Activated naive CD8-positive, alpha-beta T cell treated with anti-CD3 and anti-CD28 coated beads, Interleukin-2, amount 50 U/mL, for 24 hours (primary cell): ENCODE measurements at regions not wholly inside any gene's neighbourhood (a gene's known extent, or its start where the extent isn't known, plus 50 kb on each side); places are given as distances from the start of the nearest gene placed in this dataset.
A peak's percentile ranks its signal among the peaks of the same experiment; 100 is the strongest.

ENCODE experiments used
- ATAC-seq: fragments of 150-1000 bp; cut with Tn5 transposase; one replicate; pipeline ENCODE4 v1.10.0; 2021
- DNase-seq: peaks from one replicate; pipeline ENCODE4 v3.0.0; 2021
- H3K27ac Mint-ChIP-seq: one replicate; pipeline ENCODE4 v1.8.0; 2021; ENCODE audit warnings: mild to moderate bottlenecking, mixed read lengths
- H3K27me3 Mint-ChIP-seq: one replicate; pipeline ENCODE4 v1.8.0; 2021; ENCODE audit warnings: mixed read lengths
- H3K36me3 Mint-ChIP-seq: one replicate; pipeline ENCODE4 v1.8.0; 2021; ENCODE audit warnings: low read depth, mixed read lengths
- H3K4me1 Mint-ChIP-seq: one replicate; pipeline ENCODE4 v1.8.0; 2021; ENCODE audit warnings: mixed read lengths
- H3K4me3 Mint-ChIP-seq: one replicate; pipeline ENCODE4 v1.8.0; 2021; ENCODE audit warnings: mild to moderate bottlenecking, moderate library complexity, mixed read lengths
- H3K9me3 Mint-ChIP-seq: one replicate; pipeline ENCODE4 v1.8.0; 2021; ENCODE audit warnings: mixed read lengths

DNA sequence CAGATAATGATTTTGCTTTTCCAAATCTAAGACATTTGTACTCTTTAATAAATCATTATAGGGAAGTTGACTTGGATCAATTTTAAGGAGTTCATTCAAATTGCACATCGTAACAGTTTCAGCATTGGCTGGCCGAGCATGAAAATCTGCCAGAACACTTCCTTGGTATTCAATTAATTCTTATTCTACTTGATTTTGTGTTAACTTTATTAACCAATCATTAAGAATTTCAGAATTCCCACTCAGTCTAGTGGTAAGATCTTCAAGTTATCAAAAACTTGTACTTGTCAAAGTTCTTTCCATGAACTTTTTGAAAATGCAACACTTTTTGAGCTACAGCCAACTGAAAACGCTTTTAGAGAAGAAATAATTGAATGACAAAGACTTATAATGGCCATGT lies 565.8 kb downstream of the TLE1 start:
- no peak overlapping the region for H3K27ac Mint-ChIP-seq
- H3K9me3 Mint-ChIP-seq, result no peaks in the 10 kb centered on the region
- H3K4me3 Mint-ChIP-seq, result no peak overlapping the region
- H3K27me3 Mint-ChIP-seq, result no peaks in the 10 kb centered on the region
- H3K4me1 Mint-ChIP-seq, result peaks cover 7% of the 10 kb centered on the region
- DNase-seq, result no peak
- no peaks in the 10 kb centered on the region for H3K36me3 Mint-ChIP-seq
- ATAC-seq, result no peak

DNA sequence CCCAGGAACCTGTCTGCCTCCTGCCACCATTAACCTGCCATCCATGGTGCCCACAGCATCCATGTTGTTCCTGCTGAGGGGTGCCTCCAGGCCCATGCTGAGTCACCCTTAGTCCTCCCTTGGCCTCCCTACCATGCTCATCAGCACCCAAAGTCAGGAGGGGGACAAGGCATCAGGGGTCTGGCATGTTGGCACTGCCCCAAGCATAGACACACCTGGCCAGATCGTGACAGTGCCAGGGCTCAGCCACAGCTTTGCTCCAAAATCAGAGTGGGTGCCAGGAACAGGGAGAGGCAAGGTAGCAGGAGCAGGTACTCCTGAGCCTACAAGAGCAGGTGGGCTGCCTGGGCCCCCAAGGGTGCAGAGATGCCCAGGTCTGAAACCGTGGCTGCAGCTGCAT lies 566.6 kb downstream of the TLE1 start:
- H3K4me3 Mint-ChIP-seq, result no peak overlapping the region
- H3K4me1 Mint-ChIP-seq, result peaks cover 7% of the 10 kb centered on the region

DNA sequence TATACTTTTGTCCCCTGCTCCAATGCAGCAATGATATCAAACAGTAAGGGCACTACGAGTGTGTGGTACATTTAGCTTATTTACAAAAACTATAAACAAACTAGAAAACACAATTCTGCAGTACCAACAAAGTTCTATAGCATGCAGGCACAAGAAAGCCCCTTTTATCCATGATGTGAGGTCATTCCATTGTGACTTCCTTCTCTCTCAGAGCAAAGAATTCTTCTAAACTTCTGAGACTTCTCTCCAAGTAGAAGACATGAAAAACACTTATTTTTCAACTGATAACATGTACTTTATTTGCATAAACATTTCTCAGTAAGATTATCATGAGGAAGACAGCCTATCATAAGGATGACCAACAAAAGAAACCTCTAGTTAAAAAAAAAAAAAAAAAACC lies 569.8 kb downstream of the TLE1 start:
- ATAC-seq (no peak), DNase-seq (no peak)
- Mint-ChIP-seq H3K36me3 (no peaks in the 10 kb centered on the region), H3K9me3 (no peaks in the 10 kb centered on the region), H3K27me3 (peaks cover 3% of the 10 kb centered on the region), H3K4me3 (no peak overlapping the region), H3K27ac (no peak overlapping the region), H3K4me1 (no peaks in the 10 kb centered on the region)

More for the DNA sequence above, 566.6 kb downstream of the TLE1 start:
- Mint-ChIP-seq H3K36me3 (no peaks in the 10 kb centered on the region), H3K27ac (no peak overlapping the region), H3K9me3 (no peaks in the 10 kb centered on the region), H3K27me3 (peaks cover 1% of the 10 kb centered on the region)
- no peak for DNase-seq
- ATAC-seq, result no peak

DNA sequence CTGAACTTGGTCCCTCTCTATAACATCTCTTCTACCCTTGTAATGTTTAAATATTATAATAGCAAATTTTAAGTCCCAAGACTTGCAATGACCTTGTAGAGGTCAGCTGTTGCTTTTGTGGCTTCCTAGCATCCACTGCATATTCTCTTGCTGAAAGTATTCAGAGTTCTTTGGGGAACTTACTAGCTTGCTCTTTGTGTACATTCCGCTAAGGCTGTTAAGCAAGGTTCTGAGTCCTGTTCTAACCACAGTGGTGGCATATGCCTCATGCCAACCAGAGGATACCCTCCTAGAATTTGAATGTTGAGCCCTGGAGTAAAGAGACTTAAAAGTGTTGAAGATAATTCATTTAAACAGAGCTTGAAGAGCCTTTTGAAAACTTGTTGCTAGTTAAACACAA lies 570.9 kb downstream of the TLE1 start:
- ATAC-seq (no peak), DNase-seq (no peak)
- Mint-ChIP-seq H3K36me3 (no peaks in the 10 kb centered on the region), H3K27ac (no peak overlapping the region), H3K4me3 (no peak overlapping the region), H3K9me3 (no peaks in the 10 kb centered on the region), H3K4me1 (peaks cover 5% of the 10 kb centered on the region), H3K27me3 (peaks cover 3% of the 10 kb centered on the region)

DNA sequence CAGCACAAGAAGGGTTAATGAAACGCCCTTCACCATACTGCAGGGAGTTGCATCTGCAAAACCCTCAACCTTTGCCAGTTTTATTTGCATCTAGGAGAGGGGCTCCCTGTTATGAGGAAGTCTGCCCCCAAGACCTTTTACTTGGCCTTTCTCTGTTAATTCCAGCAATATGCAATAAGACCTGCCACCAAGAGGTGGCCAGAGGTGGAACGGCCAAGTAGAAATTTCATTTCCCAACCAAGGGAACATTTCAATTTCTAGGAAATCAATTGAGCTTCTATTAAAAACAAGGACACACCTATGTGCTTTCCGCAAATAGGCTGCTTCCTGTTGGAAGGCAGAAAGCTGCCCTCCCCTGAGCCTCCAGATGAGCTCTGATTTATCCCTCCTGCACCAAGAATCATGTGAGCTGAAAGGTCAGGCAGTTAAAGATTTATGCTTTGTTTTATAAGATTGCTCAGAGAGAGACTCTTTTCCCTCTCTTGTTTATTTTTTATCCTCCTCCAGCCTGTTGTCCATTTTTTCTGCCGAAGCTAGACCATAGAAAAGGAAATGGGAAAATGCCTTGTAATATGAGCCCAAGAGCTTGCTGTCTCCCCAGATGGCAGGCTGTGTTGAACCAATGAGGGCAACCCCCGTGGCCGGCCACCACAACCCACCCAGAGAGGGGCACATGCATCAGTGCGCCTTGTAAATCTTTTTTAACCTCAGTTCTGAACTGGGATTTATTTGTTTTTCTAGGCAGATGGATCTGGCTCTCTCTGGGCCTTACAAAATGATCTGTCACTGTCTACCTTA lies 572.8 kb downstream of the TLE1 start:
- H3K27ac Mint-ChIP-seq, result no peak overlapping the region
- no peak for ATAC-seq
- H3K9me3 Mint-ChIP-seq, result no peaks in the 10 kb centered on the region
- H3K27me3 Mint-ChIP-seq, result peaks cover 4% of the 10 kb centered on the region
- H3K4me1 Mint-ChIP-seq, result peaks cover 14% of the 10 kb centered on the region
- no peaks in the 10 kb centered on the region for H3K36me3 Mint-ChIP-seq
- no peak overlapping the region for H3K4me3 Mint-ChIP-seq
- DNase-seq, result no peak

DNA sequence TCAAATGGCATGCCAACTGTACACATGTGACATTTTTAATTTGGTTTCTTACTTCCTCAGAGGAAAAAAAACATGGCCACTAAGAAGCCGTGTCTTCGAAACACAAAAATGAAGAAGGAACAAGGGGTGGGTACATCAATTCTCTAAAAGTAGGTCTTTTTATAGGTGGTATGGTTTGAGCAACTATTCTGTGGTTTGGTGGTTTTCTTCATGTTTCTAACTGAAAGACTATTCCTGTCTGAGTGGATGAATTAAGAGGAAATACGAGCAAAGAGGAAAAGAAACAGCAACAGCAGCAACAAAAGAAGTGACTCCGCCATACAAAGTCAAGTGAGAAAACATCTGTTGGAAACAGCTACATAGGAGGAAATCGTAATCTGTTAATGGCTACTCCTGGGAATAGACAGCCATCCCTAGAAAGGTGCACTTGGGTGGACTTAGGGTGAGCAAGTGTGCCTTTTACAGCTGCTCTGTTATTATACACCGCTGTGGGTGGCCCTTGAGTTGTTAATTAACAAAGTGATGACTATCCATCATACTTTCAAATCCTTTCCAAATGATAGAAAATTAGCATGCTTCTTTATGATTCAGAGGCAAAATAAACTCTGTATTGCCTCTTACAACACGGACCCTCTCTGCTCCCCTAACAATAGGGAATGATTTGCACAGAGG lies 575.8 kb downstream of the TLE1 start:
- H3K9me3 Mint-ChIP-seq, result no peaks in the 10 kb centered on the region
- ATAC-seq, result no peak
- H3K27ac Mint-ChIP-seq, result no peak overlapping the region
- H3K4me3 Mint-ChIP-seq, result peak overlapping the region; percentile 48
- no peak for DNase-seq
- no peaks in the 10 kb centered on the region for H3K36me3 Mint-ChIP-seq
- H3K4me1 Mint-ChIP-seq, result peaks cover 14% of the 10 kb centered on the region
- H3K27me3 Mint-ChIP-seq, result peaks cover 6% of the 10 kb centered on the region

DNA sequence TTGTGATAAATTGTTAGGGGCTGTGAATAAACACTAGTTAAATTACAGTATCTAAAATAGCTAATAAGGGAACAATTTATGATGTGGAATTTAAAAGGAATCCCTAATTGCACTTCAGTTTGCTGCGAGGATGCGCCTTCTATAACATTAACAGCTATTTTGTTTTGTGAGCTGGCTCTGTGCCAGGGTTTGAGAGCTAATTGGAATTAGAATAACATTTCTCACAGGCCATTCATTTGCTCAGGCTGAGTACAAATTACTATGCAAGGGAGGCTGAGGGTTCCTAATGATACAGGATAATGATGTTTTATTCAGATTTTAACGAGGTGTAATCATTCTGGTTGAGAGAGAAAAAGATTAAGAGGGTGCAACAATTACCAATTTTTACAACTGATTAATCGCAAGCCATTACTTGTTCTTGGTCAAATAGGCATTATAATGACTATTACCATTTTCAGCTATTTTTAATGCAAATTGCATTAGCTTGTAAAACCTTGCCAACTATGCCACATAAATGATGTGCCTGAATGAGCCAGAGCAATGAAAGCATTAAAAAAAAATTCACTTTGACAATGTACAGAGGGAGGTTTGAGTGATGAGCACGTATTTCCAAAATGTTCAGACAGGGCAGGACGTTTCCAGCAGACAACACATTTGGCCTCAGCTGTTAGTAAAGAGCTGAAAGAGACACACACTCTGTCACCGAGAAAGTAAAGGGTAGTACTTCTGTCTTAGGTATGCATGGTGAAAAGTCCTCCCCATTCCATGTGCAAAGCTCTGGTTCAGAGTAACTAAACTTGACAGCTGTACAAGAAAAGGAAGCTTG lies 576.5 kb downstream of the TLE1 start:
- ATAC-seq, result no peak
- H3K27ac Mint-ChIP-seq, result no peak overlapping the region
- no peaks in the 10 kb centered on the region for H3K9me3 Mint-ChIP-seq
- no peak overlapping the region for H3K4me3 Mint-ChIP-seq
- H3K27me3 Mint-ChIP-seq, result peaks cover 5% of the 10 kb centered on the region
- peaks cover 14% of the 10 kb centered on the region for H3K4me1 Mint-ChIP-seq
- no peaks in the 10 kb centered on the region for H3K36me3 Mint-ChIP-seq
- no peak for DNase-seq

DNA sequence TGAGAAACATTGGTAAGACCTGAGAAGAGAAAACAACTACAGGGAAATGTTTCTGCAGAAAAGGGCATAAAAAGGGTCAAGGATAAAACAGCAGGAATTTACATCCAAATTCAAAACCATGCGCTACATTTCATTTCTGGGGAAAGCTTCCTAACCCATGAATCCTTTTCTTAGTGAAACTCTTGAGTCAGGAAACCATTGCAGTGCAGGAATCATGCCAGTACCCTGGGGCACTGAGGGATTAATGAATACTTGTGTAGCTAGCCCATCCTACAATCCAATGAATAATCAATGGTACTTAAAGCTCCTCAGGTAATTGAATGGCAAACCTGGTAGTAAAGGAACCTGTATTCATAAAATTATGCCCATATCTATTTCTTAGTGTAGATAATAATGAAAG lies 580.5 kb downstream of the TLE1 start:
- no peaks in the 10 kb centered on the region for H3K9me3 Mint-ChIP-seq
- DNase-seq (no peak), ATAC-seq (no peak)

DNA sequence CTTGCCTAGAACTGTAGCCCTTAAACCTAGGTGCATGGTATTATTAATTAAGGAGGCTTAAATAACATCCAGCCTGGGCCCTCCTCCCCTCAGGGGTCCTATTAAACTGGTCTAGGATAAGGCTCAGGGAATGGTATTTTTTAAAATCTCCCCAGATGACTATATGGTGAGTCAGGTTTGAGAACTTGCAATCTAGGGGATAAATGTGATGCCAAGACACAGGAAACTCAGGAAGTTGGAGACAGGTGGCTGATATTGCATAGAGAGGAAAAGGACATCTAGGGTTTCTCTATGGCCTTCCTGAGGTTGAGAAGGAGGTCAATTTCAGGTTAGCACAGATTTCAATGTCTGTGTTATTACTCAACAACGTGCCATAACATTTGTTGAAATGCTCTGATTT lies 581.0 kb downstream of the TLE1 start:
- no peaks in the 10 kb centered on the region for H3K36me3 Mint-ChIP-seq
- no peak overlapping the region for H3K4me3 Mint-ChIP-seq
- peaks cover 8% of the 10 kb centered on the region for H3K4me1 Mint-ChIP-seq
- H3K27ac Mint-ChIP-seq, result no peak overlapping the region
- H3K9me3 Mint-ChIP-seq, result no peaks in the 10 kb centered on the region
- ATAC-seq (no peak), DNase-seq (no peak)
- H3K27me3 Mint-ChIP-seq, result peaks cover 7% of the 10 kb centered on the region

More for the DNA sequence above, 580.5 kb downstream of the TLE1 start:
- no peak overlapping the region for H3K4me3 Mint-ChIP-seq
- peaks cover 13% of the 10 kb centered on the region for H3K4me1 Mint-ChIP-seq
- H3K27me3 Mint-ChIP-seq, result peaks cover 7% of the 10 kb centered on the region
- H3K36me3 Mint-ChIP-seq, result no peaks in the 10 kb centered on the region
- no peak overlapping the region for H3K27ac Mint-ChIP-seq

DNA sequence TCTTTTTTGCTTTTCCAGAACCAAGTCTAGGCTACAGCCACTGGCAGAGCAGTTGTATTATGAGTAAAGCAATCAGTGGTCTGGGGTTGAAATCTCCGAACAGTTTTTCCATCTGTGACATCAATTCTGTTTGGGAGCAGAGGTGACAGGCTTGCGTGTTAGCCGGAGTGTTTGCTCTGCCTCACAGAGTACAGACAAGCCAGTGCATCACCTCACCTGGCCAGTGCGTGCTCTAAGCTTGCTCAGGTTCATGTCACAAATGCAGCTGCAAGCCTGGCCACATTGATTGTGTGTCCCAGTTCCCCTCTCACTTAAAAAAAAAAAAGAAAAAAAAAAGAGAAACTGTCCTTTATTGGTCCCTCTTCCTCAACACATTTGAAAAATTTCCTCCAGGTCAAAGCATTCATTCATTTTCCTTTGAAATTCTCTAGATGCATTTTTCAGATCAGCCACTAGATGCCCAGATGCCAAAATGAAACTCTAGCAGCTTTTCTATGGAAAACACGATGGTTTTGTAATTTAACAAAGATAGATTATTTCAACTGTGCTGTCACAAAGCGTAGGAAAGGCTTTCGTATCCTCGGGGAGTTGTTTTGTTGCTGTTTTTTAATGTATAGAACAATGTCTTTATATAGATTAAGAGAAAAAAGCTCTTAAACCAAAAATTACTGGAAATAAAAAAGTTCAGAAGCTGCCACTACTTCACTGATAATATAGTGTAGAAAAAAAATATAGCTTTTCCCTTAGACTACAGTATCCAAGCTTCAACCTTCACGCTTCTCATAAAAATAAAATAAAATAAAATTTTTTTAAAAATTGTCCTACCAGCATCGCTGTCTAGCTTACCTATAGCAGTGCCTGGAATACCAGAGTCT lies 585.5 kb downstream of the TLE1 start:
- H3K4me3 Mint-ChIP-seq, result no peak overlapping the region
- DNase-seq, result no peak
- H3K4me1 Mint-ChIP-seq, result no peaks in the 10 kb centered on the region
- ATAC-seq, result no peak
- no peak overlapping the region for H3K27ac Mint-ChIP-seq
- peaks cover 4% of the 10 kb centered on the region for H3K9me3 Mint-ChIP-seq
- H3K27me3 Mint-ChIP-seq, result peaks cover 4% of the 10 kb centered on the region
- H3K36me3 Mint-ChIP-seq, result no peaks in the 10 kb centered on the region

DNA sequence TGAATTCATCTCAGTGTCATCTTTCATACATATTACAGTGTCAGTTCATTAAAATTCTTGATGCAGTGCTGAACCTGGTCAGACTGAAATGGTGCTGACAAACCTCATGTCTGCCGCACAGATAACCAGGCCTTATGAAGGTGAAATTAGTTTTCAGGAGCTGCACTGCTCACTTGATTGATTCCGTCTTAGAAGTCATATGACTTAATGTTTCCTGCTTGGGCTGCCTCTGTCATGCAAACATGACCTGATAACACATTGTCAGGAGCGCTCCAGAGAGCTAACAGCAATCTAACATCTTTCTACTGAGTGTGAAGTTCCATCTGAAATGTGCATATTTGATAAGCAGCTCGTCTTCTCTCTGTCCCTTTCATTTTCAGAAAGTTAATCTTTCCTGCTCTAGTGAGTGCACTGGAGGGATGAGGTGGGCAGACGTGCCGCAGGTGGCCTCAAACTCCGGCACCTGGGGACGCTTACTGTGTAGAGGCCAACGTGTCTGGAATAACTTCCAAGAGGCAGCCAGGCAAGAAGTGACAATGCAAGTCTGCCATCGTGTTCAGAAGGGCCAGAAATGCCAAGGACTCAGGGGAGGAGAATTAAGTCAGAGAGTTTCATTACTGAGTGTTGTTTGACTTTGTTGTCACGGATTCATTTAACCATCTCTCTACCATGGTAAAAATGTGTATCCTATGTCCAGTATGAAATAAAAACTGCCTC lies 592.1 kb downstream of the TLE1 start:
- DNase-seq (no peak), ATAC-seq (no peak)
- Mint-ChIP-seq H3K27me3 (no peaks in the 10 kb centered on the region), H3K9me3 (peaks cover 10% of the 10 kb centered on the region), H3K27ac (no peak overlapping the region), H3K4me3 (no peak overlapping the region), H3K36me3 (no peaks in the 10 kb centered on the region), H3K4me1 (no peaks in the 10 kb centered on the region)

DNA sequence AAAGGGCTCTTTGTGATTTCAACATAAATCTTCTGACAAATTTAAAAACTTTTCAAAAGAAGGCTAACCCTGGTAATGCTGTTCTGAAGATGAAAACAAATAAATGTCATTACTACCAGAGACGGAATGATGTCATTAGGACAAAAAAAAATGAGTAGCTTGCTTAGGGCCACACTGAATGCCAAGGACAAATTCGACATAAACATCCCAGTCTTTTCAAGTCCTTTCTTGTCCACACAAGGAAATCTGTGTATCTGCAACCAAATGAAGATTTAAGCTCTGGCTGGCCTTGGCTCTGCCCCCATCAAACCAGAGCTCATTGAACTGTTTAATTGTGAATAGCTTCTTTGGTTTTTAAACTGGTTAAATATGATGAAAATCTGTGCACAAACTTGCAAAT lies 592.7 kb downstream of the TLE1 start:
- DNase-seq, result no peak
- Mint-ChIP-seq H3K4me3 (no peak overlapping the region), H3K36me3 (no peaks in the 10 kb centered on the region), H3K4me1 (no peaks in the 10 kb centered on the region), H3K27me3 (no peaks in the 10 kb centered on the region), H3K9me3 (peaks cover 10% of the 10 kb centered on the region), H3K27ac (no peak overlapping the region)
- ATAC-seq, result no peak

DNA sequence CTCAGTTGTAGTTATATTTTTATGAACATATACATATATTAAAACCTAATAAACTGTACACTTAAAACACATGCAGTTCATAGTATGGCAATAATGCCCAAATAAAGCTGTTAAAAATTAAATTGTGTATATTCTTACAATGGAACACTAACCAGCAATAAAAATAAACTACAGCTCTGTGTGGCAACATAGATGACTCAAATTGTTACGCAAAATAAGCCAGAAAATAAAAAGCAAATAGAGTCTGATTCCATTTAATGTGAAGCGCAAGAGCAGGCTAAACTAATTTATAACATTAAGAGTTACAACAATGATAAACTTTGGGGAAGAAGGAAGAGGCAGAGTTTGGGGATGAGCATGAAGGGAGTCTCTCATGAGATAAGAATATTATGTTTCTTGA lies 597.3 kb downstream of the TLE1 start:
- peaks cover 6% of the 10 kb centered on the region for H3K9me3 Mint-ChIP-seq
- no peak for ATAC-seq
- H3K4me3 Mint-ChIP-seq, result no peak overlapping the region
- DNase-seq, result no peak
- H3K36me3 Mint-ChIP-seq, result no peaks in the 10 kb centered on the region
- no peak overlapping the region for H3K27ac Mint-ChIP-seq
- H3K4me1 Mint-ChIP-seq, result no peaks in the 10 kb centered on the region
- H3K27me3 Mint-ChIP-seq, result no peaks in the 10 kb centered on the region

DNA sequence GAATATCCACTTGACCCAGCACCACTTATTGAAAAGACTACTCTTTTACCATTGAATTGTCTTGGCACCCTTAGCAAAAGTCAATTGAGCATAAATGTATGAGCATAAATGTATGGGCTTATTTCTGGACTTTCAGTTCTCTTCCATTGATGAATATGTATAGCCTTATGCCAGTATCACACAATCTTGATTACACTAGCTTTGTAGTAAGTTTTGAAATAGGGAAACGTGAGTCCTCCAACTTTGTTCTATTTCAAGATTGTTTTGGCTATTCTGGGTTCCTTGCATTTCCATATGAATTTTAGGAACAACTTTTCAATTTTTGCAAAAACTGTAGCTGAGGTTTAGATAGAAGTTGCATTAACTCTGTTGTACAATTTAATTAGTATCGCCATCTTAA lies 601.0 kb downstream of the TLE1 start:
- Mint-ChIP-seq H3K27ac (no peak overlapping the region), H3K27me3 (no peaks in the 10 kb centered on the region), H3K36me3 (no peaks in the 10 kb centered on the region), H3K4me3 (no peak overlapping the region), H3K9me3 (peaks cover 6% of the 10 kb centered on the region), H3K4me1 (no peaks in the 10 kb centered on the region)
- ATAC-seq (no peak), DNase-seq (no peak)
